Lower leg skin (tissue), 4 donors: ENCODE measurements at regions not wholly inside any gene's neighbourhood (a gene's known extent, or its start where the extent isn't known, plus 50 kb on each side); places are given as distances from the start of the nearest gene placed in this dataset.

Experiments
- DNase-seq, 2 donors: peaks; one replicate each; pipeline ENCODE4 v3.0.0-alpha.2; 2019; ENCODE audit warnings: low spot score in 2 of 2
- H3K4me3 ChIP-seq: fragments of 200-600 bp; sonication (generic); 2 replicates; pipeline ENCODE4 v1.5.1; 2017; ENCODE audit warnings: mild to moderate bottlenecking, low read depth; ENCODE audit not compliant: poor library complexity, severe bottlenecking
- CTCF ChIP-seq, 3 donors: fragments of 450-650 bp; IDR thresholded peaks; one replicate each; pipeline ENCODE4 v1.5.1; 2016; ENCODE audit warnings: antibody characterized with exemption in 3 of 3, mild to moderate bottlenecking in 3 of 3, moderate library complexity in 2 of 3
- POLR2A ChIP-seq, 2 donors: fragments of 450-650 bp; IDR thresholded peaks; one replicate each; pipeline ENCODE4 v1.6.1; 2016 to 2017; ENCODE audit warnings: antibody characterized with exemption in 2 of 2, mild to moderate bottlenecking in 1 of 2, moderate library complexity in 1 of 2
- WGBS, 2 donors: methylation state at CpG; one replicate each; pipeline ENCODE4 v1.1.5; 2018; 5-methylcytosine and 5-hydroxymethylcytosine counted together
- intact Hi-C: fragments of 100-400 bp; cut with DNase I; formaldehyde crosslinking; loops from one replicate; pipeline ENCODE4 v1.15.0; 2023; ENCODE audit warnings: low total_unique reads

DNA sequence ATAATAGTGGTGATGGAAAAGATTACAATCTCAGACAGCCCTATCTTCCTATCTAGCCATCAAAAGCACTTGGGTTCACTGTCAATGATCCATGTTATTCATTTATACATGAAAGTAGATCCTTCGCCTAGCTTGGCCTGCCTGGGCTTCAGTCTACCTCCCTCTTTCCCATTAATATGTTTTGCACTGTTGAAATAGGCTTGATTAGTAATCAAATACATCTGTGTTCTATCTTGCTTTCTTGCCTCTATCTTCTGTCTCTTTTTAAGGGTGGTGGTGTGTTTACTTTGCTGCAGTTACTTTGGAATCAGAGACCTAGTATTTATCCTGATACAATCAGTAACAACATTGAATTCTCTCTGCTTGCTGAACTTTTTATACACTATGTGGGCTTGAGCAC, 521.2 kb downstream of the TNS1 start:
- no peak overlapping the region for H3K4me3 ChIP-seq
- no peak for DNase-seq
- 68 to 75% methylated on average over 1 of the region's 1 CpG for WGBS, 2 donors
- TF ChIP-seq POLR2A (IDR thresholded peaks at IDR 0.05) (no peak), CTCF (IDR thresholded peaks at IDR 0.05) (no peak)
- intact Hi-C loops: no loop called here

DNA sequence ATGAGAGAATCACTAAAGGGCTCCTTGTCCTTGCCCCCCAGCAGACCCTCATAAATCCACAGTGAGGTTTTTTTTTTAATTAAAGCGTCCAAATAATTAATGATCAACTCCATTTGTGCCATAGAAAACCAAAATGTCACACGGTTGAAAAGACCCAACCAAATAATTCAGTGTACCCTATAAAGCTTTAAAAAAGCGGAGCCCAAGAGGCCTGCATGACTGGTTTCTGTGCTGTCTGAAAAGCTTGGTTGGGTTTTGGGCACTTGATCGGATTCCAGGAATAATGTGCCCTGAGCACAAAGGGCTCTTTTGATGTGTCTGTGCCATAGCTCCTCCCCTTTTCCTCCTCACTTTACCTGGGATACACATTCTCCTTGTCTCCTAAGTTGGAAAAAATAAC, 523.2 kb downstream of the TNS1 start:
- intact Hi-C loops: no loop called here
- 55 to 77% methylated on average over 4 of the region's 4 CpGs for WGBS, 2 donors
- no peak for DNase-seq
- H3K4me3 ChIP-seq: no peak overlapping the region
- no peak for TF ChIP-seq POLR2A (IDR thresholded peaks at IDR 0.05)

DNA sequence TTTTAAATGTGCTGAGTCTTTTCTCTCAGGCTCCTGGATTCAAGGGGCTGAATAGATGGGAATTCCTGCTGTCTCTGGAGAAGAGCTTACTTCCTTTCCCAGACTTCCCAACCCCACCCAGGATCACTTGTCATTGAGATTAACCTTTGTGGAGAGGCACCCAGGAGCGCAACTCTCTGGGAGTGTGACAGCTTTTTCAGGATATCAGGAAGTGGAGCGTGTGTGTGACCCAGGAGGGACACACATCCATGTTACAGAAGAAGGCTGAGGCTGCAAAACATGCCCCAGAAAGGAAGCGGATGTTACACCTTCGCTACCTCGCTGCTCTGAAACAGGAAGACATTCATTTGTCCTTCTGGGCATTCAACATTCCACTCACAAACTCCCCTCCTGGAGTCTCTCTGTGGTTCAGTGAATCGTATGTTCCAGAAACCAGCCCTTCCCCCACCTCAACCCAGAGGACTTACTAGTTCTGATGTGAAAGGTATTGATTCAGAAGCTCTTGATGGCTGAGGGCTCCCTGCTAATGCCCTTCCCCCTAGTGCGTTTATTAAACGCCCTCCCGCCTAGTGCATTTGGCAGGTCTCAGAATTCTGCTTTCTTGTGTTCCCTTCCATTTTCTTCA, 523.9 kb downstream of the TNS1 start:
- DNase-seq: no peak
- no peak for TF ChIP-seq POLR2A (IDR thresholded peaks at IDR 0.05)
- no peak for TF ChIP-seq CTCF (IDR thresholded peaks at IDR 0.05)
- intact Hi-C loops: no loop called here
- 77 to 81% methylated on average over 9 of the region's 9 CpGs for WGBS, 2 donors
- H3K4me3 ChIP-seq: no peak overlapping the region

DNA sequence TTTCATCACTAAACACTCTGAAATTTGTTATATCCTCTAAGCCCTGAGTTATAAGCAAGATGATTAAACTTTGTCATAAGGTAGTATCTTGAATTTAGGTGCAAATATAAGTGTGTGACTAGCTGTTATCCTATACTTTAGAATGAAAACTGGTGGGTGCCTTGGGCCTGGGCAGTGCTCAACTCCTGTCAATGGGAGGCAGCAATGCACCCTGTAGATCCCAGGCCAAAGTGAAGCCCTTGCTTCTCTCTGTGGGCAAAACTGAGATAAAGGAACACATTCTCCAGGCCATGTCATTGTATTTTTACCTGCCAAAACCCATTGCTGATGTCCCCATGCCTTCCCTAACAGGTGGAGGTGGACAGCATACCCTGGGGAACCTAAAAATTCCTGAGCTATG, 525.2 kb downstream of the TNS1 start:
- DNase-seq: no peak
- intact Hi-C loops: no loop called here
- no peak for TF ChIP-seq POLR2A (IDR thresholded peaks at IDR 0.05)
- no peak for TF ChIP-seq CTCF (IDR thresholded peaks at IDR 0.05)
- H3K4me3 ChIP-seq: no peak overlapping the region

DNA sequence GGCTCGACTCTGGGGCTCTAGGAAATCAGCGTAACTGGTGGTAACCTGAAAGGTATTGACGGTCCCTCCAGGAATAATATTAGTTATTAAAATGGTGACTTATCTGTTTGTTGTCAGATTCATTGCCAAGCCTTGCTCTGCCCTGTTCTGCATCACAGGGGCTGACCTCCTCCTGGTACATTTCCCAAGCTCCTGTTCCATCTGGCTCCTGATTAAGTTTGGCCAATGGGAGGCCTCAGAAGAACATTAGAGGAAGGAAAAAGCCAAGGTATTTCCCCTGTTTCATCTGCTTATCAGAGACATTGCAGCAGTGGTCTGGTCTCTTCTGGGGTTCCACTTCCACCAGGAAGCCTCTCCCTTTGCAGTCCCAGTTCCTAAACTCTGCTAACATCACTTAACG, 527.0 kb downstream of the TNS1 start:
- TF ChIP-seq CTCF (IDR thresholded peaks at IDR 0.05): no peak
- no peak for TF ChIP-seq POLR2A (IDR thresholded peaks at IDR 0.05)
- H3K4me3 ChIP-seq: no peak overlapping the region
- no peak for DNase-seq
- intact Hi-C loops: no loop called here
- WGBS, 2 donors: 94 to 99% methylated on average over 4 of the region's 4 CpGs

DNA sequence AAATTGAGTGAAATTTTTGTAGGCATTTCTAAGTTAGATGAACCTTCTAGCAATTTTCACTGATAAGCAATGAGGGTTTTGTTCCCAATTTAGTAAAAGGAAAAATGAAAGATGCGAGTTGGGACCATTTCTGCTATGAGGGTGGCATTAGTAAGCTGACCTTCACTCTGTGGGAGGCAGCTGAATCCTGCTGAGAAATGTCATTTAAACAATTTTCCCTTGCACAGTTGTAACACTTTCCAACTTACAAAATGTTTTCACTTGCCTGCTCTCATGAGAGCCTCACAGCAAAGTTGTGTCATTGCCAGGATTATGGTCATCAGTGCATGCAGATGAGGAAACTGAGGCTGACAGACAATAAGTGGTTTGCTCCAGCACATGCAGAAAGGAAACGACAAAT, 527.7 kb downstream of the TNS1 start:
- WGBS, 2 donors: 87 to 96% methylated on average over 2 of the region's 2 CpGs
- no peak overlapping the region for H3K4me3 ChIP-seq
- no peak for DNase-seq
- intact Hi-C loops: no loop called here
- TF ChIP-seq POLR2A (IDR thresholded peaks at IDR 0.05): no peak
- TF ChIP-seq CTCF (IDR thresholded peaks at IDR 0.05): no peak
